Left ventricle myocardium superior (tissue), 1 donor: ENCODE measurements at regions not wholly inside any gene's neighbourhood (a gene's known extent, or its start where the extent isn't known, plus 50 kb on each side); places are given as distances from the start of the nearest gene placed in this dataset.
"Not testable (repeated sequence)": the region's sequence is repeated elsewhere in the genome, so short reads cannot be mapped to it uniquely, and the experiment has no call there.

Source experiments
- ATAC-seq: fragments of 200-7000 bp; cut with Tn5 transposase; one replicate; pipeline ENCODE4 v1.9.1; 2020; ENCODE audit warnings: mild to moderate bottlenecking, moderate library complexity
- DNase-seq: peaks from one replicate; pipeline ENCODE4 v3.0.0-alpha.2; 2020
- intact Hi-C: fragments of 100-400 bp; cut with micrococcal nuclease; formaldehyde crosslinking; loops from one replicate; pipeline ENCODE4 v1.11.0; 2022
- donor health status: DM: no; HTN: yes; CAD: no; lungs with severe emphysema.

DNA sequence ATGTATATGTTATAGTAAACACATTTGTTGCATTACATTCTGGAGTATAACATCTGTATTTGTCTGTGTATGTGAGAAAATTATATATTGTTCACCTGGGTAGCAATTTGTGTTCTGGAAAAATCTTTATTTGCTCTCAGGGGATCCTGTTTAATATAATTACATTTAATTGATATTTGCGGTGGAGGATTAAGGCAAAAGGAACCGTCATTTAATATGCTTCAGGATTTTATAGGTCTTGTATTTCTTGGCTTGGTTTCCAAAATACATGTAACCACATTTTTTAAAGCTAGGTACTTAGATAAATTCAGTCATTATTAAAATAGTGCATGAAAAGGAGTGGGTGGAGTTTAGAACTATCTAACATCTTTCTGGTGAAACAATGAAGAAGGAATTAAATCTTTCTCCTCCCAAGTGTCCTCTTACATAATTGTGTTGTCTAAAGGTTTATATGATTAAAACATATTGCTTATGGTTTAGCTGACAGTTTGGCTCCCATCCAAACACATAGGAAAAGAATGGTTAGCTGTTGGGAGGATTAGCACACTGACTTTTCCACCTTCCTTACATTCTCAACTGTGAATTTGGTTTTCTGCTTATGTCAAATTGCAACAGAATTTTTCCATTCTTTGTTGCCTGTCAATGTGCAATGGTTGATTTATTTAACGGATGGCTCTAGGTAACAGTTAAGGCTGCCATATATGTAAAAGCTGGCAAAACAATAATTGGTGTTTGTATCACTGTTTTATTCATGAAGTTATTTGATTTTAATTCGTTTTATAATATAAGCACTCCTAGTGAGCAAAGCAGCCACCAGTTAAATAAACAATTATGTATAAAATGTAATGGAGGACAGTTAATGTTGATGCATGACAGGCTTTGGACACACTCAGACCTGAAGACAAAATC is 250.8 kb upstream of the SFRP2 start:
- no peak for ATAC-seq
- intact Hi-C loops: no loop called here
- no peak for DNase-seq

GRCh38 chr4:154036856-154037255 is 248.0 kb upstream of the SFRP2 start:
- ATAC-seq (no peak), DNase-seq (no peak)
- intact Hi-C loops: no loop called here

DNA sequence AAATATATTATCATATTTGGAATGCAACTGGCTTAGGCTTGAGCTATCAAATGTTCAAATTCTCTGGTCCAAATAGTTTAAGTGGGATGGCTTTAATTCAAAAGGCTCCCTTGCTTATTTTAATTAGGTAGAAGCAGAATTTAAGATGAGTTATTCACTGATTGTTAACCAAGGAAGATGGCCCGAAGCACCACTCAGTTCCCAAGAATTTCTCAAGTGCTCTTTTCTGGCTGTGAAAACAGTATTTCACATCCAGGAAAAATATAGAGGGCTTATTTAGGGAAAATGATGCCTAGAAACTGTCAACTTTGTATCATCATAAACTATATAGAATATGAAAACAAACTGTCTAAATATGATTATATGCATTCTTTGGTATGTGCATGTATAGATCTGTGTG is 246.5 kb upstream of the SFRP2 start:
- DNase-seq: no peak
- no peak for ATAC-seq
- intact Hi-C loops: no loop called here

- DNase-seq (no peak), ATAC-seq (no peak)
- intact Hi-C loops: no loop called here
These were observed 245.0 kb upstream of the SFRP2 start for GRCh38 chr4:154033921-154034320.

GRCh38 chr4:154032914-154033313 is 244.0 kb upstream of the SFRP2 start:
- ATAC-seq (no peak), DNase-seq (no peak)
- intact Hi-C loops: no loop called here

DNA sequence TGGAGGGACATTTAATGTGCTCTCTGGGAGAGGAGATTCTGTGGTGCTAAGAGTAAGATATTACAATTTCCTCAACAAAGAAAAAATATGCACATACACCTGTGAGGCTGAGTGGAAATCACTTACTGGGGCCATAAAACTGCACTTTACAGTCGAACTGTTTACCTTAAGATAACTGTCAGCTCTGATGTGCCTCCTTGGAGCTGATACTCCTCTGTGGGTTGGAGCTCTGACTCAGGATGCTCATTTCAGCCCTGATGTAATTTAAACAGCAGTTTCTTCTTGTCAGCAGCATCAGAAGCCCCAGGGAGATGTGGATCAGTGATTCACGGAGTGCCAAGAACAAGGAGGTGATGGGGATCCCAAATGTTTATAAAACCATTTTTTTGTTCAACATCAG is 241.9 kb upstream of the SFRP2 start:
- no peak for DNase-seq
- ATAC-seq: no peak
- intact Hi-C loops: no loop called here

- intact Hi-C loops: no loop called here
- DNase-seq: no peak
- no peak for ATAC-seq
These were observed 241.3 kb upstream of the SFRP2 start for GRCh38 chr4:154030152-154030551.

DNA sequence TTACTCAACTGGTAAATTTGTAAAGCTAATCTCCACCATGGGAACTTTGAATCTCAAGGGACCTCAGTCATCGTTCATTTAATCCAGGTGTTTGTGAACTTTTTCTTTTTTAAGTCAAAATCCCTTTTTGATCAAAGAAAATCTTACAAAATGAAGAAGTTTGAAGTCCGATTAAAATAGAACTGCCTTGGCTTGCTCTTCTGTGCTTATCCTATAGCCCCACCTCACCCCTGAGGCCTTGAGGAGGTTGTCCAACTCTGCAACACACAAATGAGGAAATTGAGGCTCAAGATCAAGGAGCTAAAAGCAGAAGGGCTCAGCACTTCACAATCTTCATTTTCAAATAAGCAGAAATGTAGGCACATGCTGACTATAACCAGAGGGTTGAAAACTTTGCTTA is 240.3 kb upstream of the SFRP2 start:
- intact Hi-C loops: no loop called here
- DNase-seq (no peak), ATAC-seq (no peak)

DNA sequence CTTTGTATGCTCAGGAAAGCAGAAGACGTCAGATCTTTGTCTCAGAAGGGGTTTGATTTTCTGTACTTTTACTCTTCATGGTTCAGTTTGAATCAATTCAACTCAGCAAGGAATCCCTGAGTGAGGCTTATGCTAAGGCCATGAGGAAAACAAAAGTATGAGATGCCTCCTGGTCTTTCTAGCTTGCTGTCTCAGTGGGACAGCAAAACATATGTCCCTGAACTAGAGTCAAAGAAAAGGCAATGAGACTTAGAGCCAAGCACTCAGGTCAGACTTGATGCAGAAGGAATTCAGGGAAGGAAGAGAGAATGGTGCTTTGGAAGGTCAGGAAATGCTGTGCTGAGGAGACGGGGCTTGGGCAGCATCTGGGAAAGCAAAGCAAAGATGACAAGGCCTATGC is 236.2 kb upstream of the SFRP2 start:
- ATAC-seq (no peak), DNase-seq (no peak)
- intact Hi-C loops: no loop called here

GRCh38 chr4:154024097-154024694 is 235.3 kb upstream of the SFRP2 start:
- no peak for DNase-seq
- intact Hi-C loops: no loop called here
- no peak for ATAC-seq

DNA sequence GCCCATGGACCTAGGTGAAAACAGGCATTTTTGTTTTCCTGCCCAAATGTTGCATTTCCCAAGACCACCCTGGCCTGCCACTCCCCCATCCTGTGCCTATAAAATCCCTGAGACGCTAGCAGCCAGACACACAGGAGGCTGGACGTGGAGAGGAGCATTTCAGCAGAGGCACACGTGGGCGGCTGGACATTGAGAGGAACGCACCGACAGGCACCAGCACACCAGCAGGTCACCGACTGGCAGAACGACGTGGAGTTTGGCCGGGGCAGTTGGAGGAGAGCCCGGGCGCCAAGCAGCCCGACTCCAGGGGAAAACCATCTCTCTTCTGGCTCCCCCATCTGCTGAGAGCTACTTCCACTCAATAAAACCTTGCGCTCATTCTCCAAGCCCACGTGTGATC is 234.8 kb upstream of the SFRP2 start:
- intact Hi-C loops, DNase-seq, ATAC-seq: not testable (repeated sequence)

GRCh38 chr4:154019811-154020210 is 230.9 kb upstream of the SFRP2 start:
- intact Hi-C loops: no loop called here
- no peak for ATAC-seq
- no peak for DNase-seq

GRCh38 chr4:154018659-154019058 is 229.8 kb upstream of the SFRP2 start:
- DNase-seq (no peak), ATAC-seq (no peak)
- intact Hi-C loops: no loop called here

DNA sequence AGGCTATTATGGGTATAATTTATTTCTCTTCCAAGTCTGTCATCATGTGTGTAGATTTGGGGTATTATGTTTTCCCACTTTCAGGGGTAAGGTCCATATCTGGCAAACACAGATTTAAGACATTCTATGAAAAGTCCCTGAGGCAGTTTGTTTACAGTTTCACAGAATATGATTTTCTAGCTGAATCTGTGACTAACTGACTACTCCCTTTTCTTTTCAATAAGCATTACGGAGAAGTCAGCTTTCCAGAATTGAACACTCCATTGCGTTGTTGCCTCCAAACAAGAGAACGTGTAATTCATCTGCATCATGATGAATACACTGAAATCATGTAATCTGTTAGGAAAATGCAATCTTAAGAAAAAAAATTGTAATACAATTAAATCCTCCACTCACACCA is 226.7 kb upstream of the SFRP2 start:
- ATAC-seq (no peak), DNase-seq (no peak)
- intact Hi-C loops: no loop called here

DNA sequence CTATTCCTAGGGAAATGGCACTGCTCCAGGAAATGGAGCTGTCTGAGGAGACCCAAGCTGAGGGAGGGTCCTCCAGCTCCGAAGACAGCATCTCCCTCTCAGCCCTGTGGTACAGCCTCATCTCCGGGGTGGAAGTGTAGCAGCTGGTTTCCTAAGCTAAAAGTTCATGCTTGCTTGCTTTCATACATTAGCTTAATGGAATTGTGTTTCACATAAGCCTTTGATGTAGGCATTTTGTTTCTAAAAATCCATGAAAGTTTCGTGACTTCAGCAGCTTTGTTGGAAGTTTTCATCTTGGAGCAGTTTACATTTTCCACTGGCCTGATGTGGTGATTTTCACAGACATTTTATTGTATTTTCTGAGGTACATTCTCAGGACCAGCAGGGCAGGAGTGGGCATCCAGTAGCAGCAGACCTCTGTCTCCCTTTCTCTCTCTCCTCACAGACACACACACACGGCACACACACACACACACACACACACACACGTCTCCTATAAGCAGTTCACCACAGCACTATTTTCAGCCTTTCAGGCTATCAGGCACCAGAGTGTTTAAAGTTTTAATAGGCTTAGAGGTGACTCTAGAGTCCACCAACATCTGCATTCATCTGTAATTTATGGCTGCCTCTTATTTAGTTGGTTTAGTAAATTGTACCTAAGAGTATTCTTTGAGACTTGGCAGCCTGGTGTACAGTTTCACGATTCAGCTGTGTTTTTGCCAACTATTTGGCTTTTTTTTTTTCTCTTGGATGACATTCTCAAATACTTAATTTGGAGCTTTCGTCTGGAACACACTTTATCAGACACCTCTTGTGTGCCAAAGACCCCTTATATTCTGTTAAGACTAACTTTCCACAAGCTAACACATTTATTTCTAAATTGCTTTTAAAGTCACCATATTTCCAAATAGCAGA is 225.8 kb upstream of the SFRP2 start:
- ATAC-seq (no peak), DNase-seq (no peak)
- intact Hi-C loops: no loop called here

GRCh38 chr4:154013576-154013975 is 224.7 kb upstream of the SFRP2 start:
- intact Hi-C loops: no loop called here
- no peak for DNase-seq
- ATAC-seq: no peak

DNA sequence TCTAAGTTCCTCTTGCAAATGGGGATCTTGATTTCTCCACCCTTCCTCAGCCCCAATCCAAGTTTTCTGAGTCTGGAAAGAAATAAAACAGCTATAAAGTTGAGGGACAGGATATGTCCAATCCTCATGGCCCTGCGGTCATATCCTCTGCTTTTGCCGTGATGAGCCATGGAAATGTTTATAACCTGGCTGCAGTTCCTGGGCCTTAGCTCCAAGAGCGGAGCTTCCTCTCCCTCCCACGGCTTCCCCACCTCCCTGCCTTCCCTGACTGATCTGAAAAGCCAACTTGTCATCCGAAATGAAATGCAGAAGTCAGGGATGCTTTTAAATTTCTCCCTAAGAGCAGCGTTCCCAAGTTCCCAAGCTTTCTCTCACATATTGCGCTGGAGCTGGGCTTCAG is 221.5 kb upstream of the SFRP2 start:
- intact Hi-C loops: no loop called here

GRCh38 chr4:154009788-154010187 is 220.9 kb upstream of the SFRP2 start:
- DNase-seq (no peak), ATAC-seq (no peak)
- intact Hi-C loops: no loop called here

More for the DNA sequence above, 221.5 kb upstream of the SFRP2 start:
- ATAC-seq (no peak), DNase-seq (no peak)

DNA sequence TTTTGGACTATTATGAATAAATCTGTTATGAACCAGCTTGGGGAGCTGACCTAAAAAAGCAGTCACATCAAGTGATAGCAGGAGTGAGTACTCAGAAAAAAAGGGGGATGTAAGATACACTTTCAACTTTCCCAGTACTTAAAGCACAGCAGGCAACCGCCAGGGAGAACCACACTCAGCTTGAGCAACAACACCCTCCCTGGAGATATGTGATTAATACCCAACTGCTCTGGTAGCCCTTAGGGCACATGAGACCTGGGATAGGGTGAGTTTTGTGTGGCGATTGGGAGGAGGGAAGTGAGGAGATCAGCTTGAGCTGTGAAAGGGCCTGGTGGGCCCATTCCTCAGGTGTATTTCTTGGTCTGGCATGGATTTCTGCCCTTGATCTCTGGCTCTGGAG is 220.3 kb upstream of the SFRP2 start:
- intact Hi-C loops: no loop called here
- ATAC-seq (no peak), DNase-seq (no peak)

GRCh38 chr4:154005171-154005520 is 216.3 kb upstream of the SFRP2 start:
- ATAC-seq (no peak), DNase-seq (no peak)
- intact Hi-C loops: no loop called here
